NCI-H69 (cell line): ENCODE measurements at regions not wholly inside any gene's neighbourhood (a gene's known extent, or its start where the extent isn't known, plus 50 kb on each side); places are given as distances from the start of the nearest gene placed in this dataset.

Experiments
- DNase-seq: peaks from one replicate; lab custom pipeline; 2025; lab: John Stamatoyannopoulos, UW

GRCh38 chr1:244948416-244948815 is 84.1 kb upstream of the HNRNPU start:
- no peak for DNase-seq

- DNase-seq: no peak
Observed at GRCh38 chr1:244945109-244945671, 80.8 kb upstream of the HNRNPU start.

GRCh38 chr1:244941121-244941520 is 76.8 kb upstream of the HNRNPU start:
- DNase-seq: no peak

GRCh38 chr1:244937099-244937498 is 72.8 kb upstream of the HNRNPU start:
- DNase-seq: no peak

- DNase-seq: no peak
Observed at GRCh38 chr1:244920911-244921761, 56.8 kb upstream of the HNRNPU start.

GRCh38 chr1:244919320-244920282 is 55.3 kb upstream of the HNRNPU start:
- peak; percentile 56 for DNase-seq

GRCh38 chr1:244918421-244919319 is 54.3 kb upstream of the HNRNPU start:
- peak; percentile 78 for DNase-seq

- DNase-seq: no peak
Observed at GRCh38 chr1:244917073-244917670, 52.8 kb upstream of the HNRNPU start.

GRCh38 chr1:244915736-244916135 is 51.4 kb upstream of the HNRNPU start:
- DNase-seq: no peak

- no peak for DNase-seq
Observed at GRCh38 chr1:244914761-244915160, 50.4 kb upstream of the HNRNPU start.
